ENCODE measurements at regions not wholly inside any gene's neighbourhood (a gene's known extent, or its start where the extent isn't known, plus 50 kb on each side); places are given as distances from the start of the nearest gene placed in this dataset.

DNA sequence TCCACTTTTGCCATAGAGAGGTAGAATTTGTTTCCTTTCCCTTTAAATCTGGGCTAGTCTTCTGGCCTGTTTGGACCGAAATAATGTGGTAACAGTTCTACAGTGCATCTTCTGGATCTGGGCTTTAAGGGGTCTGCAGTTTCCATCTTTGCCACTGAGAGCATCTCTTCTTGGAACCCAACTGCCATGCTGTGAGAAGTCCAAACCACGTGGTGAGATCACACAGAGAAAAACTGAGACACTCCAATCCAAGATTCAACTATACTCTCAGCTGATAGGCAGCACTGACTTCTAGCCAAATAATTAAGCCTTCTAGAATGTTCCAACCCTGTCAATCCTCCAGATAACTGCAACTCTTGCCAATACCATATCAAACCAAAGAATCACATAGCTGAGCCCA, 261.1 kb downstream of the INSIG2 start:
- no peak overlapping the region for H3K4me3 ChIP-seq (replicated peaks in 1 of 2; ENCODE audit: low read depth in 2 of 2, low read length in 2 of 2)
- DNase-seq (ENCODE audit: low read depth in 2 of 2): no peak
- TF ChIP-seq, protein P1, sequence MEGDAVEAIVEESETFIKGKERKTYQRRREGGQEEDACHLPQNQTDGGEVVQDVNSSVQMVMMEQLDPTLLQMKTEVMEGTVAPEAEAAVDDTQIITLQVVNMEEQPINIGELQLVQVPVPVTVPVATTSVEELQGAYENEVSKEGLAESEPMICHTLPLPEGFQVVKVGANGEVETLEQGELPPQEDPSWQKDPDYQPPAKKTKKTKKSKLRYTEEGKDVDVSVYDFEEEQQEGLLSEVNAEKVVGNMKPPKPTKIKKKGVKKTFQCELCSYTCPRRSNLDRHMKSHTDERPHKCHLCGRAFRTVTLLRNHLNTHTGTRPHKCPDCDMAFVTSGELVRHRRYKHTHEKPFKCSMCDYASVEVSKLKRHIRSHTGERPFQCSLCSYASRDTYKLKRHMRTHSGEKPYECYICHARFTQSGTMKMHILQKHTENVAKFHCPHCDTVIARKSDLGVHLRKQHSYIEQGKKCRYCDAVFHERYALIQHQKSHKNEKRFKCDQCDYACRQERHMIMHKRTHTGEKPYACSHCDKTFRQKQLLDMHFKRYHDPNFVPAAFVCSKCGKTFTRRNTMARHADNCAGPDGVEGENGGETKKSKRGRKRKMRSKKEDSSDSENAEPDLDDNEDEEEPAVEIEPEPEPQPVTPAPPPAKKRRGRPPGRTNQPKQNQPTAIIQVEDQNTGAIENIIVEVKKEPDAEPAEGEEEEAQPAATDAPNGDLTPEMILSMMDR (IDR thresholded peaks at IDR 0.05; ENCODE audit: low read depth, low read length): no peak

DNA sequence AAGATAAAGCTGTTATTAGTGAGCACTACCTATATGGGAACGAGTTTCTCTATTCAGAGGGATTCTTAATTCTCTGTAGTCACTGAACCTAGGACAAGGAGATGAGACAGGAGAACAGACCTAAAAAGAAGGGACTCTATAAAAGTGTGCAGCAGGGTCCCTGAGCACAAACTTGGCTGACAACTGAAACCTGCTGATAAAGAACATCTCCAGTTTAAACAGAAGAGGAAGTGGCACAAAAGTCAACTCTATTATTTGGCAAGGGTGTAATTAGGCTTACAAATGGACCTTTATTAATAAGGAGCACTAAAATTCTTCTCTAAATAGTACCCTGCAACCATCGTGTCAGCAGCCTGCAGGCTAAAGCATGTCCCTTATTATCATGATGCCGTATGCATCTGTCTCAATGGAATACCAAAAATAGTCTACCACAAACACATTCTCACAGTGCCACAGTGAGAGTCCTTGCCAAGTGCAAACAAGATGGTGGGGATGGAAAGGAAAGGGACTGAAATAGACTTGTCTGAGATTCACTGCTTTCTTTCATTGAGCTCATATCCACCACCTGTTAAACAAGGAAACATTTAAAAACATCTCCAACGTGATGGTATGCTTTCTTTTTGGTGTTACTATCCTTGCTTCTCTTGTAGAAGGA, 260.2 kb downstream of the INSIG2 start:
- DNase-seq (ENCODE audit: low read depth in 2 of 2): no peak
- TF ChIP-seq, protein P1 (IDR thresholded peaks at IDR 0.05; ENCODE audit: low read depth, low read length): no peak
- no peak overlapping the region for H3K4me3 ChIP-seq (replicated peaks in 1 of 2; ENCODE audit: low read depth in 2 of 2, low read length in 2 of 2)

DNA sequence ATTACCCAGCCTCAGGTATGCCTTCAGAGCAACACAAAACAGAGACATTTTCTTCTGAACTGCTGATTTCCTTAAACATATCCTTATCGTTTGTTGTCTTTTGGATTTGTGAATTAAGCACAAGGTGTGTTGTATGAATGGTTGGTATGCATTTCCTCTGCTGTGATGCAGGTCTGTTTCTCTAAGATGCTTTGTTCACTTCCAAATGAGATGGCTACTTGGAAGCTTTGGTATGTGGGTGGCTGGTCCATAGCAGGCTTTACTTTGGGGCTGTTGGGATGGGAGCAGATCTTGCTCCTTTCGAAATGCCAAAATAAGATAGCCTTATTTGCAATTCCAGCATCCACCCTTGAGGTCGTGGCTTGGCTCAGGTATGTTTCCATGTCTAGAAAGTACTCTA, 257.2 kb downstream of the INSIG2 start:
- DNase-seq (ENCODE audit: low read depth in 2 of 2): no peak
- H3K4me3 ChIP-seq (replicated peaks in 1 of 2; ENCODE audit: low read depth in 2 of 2, low read length in 2 of 2): no peak overlapping the region
- TF ChIP-seq, protein P1 (IDR thresholded peaks at IDR 0.05; ENCODE audit: low read depth, low read length): no peak

DNA sequence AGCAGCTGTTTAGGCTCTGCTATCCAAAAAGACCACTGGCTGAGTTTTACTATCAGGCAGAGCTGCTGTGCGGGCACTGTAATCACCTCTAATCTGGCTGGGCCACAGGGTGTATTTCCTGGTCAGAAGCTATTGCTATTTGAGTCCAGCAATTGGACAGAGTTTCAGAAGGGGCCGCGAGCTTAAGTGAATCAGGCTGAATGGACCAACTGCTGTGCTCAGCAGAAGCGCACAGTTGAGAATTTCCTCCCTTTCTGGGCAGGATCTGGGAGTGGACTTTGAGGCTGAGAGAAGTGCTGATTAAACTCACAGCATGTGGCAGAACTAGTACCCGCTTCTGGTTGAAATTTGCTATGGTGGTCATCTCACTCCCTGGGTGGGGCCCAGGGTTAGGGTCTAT, 251.8 kb downstream of the INSIG2 start:
- H3K4me3 ChIP-seq (replicated peaks in 1 of 2; ENCODE audit: low read depth in 2 of 2, low read length in 2 of 2): no peak overlapping the region
- DNase-seq (ENCODE audit: low read depth in 2 of 2): no peak
- TF ChIP-seq, protein P1 (IDR thresholded peaks at IDR 0.05; ENCODE audit: low read depth, low read length): no peak

DNA sequence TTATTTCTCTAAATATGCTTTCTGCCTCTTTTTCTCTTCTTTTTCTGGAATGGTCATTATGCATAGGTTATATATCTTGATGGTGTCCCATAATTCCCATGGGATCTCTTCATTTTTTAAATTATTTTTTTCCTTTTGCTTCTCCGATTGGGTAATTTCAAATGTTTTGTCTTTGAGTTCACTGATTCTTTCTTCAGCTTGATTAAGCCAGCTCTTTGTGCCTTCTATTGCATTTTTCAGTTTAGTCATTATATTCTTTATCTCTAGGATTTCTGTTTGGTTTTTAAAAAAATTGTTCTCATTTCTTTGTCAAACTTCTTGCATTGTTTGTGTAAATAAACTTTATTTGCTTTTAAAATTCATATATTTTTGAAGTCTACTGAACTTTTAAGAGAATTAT, 251.1 kb downstream of the INSIG2 start:
- TF ChIP-seq, protein P1 (IDR thresholded peaks at IDR 0.05; ENCODE audit: low read depth, low read length): no peak
- DNase-seq (ENCODE audit: low read depth in 2 of 2): no peak
- H3K4me3 ChIP-seq (replicated peaks in 1 of 2; ENCODE audit: low read depth in 2 of 2, low read length in 2 of 2): no peak overlapping the region

DNA sequence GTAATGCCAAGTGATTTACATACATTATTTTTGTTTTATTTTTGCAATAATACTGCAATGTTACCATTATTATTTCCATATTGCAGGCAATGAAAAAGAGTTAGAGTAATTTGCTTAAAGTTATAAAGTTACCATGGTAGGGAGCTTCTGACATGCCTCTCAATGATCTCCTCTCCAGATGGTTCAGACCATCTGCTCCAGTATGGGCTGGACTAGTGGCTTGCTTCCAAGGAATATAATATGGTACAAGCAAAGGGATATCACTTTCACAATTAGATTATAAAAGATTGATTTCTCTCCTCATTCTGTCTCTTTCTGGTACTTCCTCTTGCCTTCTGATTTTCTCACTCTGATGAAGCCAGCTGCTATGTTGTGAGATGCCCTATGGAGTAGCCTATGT, 245.4 kb downstream of the INSIG2 start:
- no peak overlapping the region for H3K4me3 ChIP-seq (replicated peaks in 1 of 2; ENCODE audit: low read depth in 2 of 2, low read length in 2 of 2)
- TF ChIP-seq, protein P1 (IDR thresholded peaks at IDR 0.05; ENCODE audit: low read depth, low read length): no peak
- no peak for DNase-seq (ENCODE audit: low read depth in 2 of 2)

Measured in cardiac fibroblast (primary cell).